A549 (cell line): ENCODE measurements at regions not wholly inside any gene's neighbourhood (a gene's known extent, or its start where the extent isn't known, plus 50 kb on each side); places are given as distances from the start of the nearest gene placed in this dataset.

Experiments
- BHLHE40 ChIP-seq: IDR thresholded peaks from 2 replicates; pipeline ENCODE4 v1.6.1; 2012; ENCODE audit warnings: low read depth, low read length, inconsistent platforms
- CBX2 ChIP-seq: fragments of 200-600 bp; sonication (generic); IDR thresholded peaks from 2 replicates; pipeline ENCODE4 v1.6.1; 2016; ENCODE audit warnings: low read depth, mild to moderate bottlenecking, borderline replicate concordance
- CBX8 ChIP-seq: fragments of 200-600 bp; sonication (generic); IDR thresholded peaks from 2 replicates; pipeline ENCODE4 v1.6.1; 2016
- CHD2 ChIP-seq: fragments of 150-350 bp; IDR thresholded peaks from 2 replicates; pipeline ENCODE4 v1.6.1; 2014; ENCODE audit warnings: low read length; ENCODE audit not compliant: partially characterized antibody
- CTCF ChIP-seq: fragments of >200 bp; sonication (Bioruptor Twin); formaldehyde crosslinking; IDR thresholded peaks from 3 replicates; pipeline ENCODE4 v1.5.1; 2016
- E2F6 ChIP-seq: IDR thresholded peaks from 2 replicates; pipeline ENCODE4 v1.6.1; 2012; ENCODE audit warnings: low read depth, borderline replicate concordance
- EP300 ChIP-seq, 2 experiments: fragments of >200 bp; sonication (Bioruptor Twin); formaldehyde crosslinking; IDR thresholded peaks; 2 replicates in 1 of 2; 3 replicates in 1 of 2; pipeline ENCODE4 v1.6.1; 2016 to 2017
- ESRRA ChIP-seq: fragments of 150-350 bp; IDR thresholded peaks from 2 replicates; pipeline ENCODE4 v1.6.1; 2014; ENCODE audit warnings: mild to moderate bottlenecking, low read length, borderline replicate concordance
- HDAC2 ChIP-seq: fragments of 200-600 bp; sonication (generic); IDR thresholded peaks from 2 replicates; pipeline ENCODE4 v1.6.1; 2016
- KDM1A ChIP-seq: fragments of 200-600 bp; sonication (generic); IDR thresholded peaks from 2 replicates; pipeline ENCODE4 v1.6.1; 2016; ENCODE audit warnings: low read depth, mild to moderate bottlenecking
- MAX ChIP-seq: IDR thresholded peaks from 2 replicates; pipeline ENCODE4 v1.6.1; 2012
- NPAS2 ChIP-seq: fragments of 250-450 bp; sonication (Bioruptor Pico); IDR thresholded peaks from 2 replicates; pipeline ENCODE4 v1.8.0; 2022; ENCODE audit warnings: mild to moderate bottlenecking, moderate library complexity, borderline replicate concordance
- POLR2A ChIP-seq: IDR thresholded peaks from 2 replicates; pipeline ENCODE4 v1.6.1; 2012; ENCODE audit warnings: mild to moderate bottlenecking, low read length
- SREBF2 ChIP-seq: fragments of 450-650 bp; IDR thresholded peaks from 2 replicates; pipeline ENCODE4 v1.6.1; 2014; ENCODE audit warnings: mild to moderate bottlenecking, moderate library complexity

GRCh38 chr10:78856421-78856820 is 212.3 kb upstream of the ZMIZ1 start:
- TF ChIP-seq EP300 (IDR thresholded peaks at IDR 0.05) (no peak), POLR2A (no peak), ESRRA (no peak), SREBF2 (no peak), MAX (no peak), KDM1A (no peak), CBX2 (no peak), CTCF (no peak), NPAS2 (CRISPR knock-in tag) (no peak), HDAC2 (no peak), E2F6 (no peak), CBX8 (no peak), BHLHE40 (no peak), CHD2 (no peak)
